M059J (cell line): ENCODE measurements at regions not wholly inside any gene's neighbourhood (a gene's known extent, or its start where the extent isn't known, plus 50 kb on each side); places are given as distances from the start of the nearest gene placed in this dataset.
A peak's percentile ranks its signal among the peaks of the same experiment; 100 is the strongest.
"Not testable (repeated sequence)": the region's sequence is repeated elsewhere in the genome, so short reads cannot be mapped to it uniquely, and the experiment has no call there.

Experiments
- DNase-seq: peaks from one replicate; pipeline ENCODE4 v3.0.0-alpha.2; 2012; ENCODE audit warnings: low read depth

GRCh38 chrX:141520750-141521149 lies 63.8 kb downstream of the SPANXA1 start:
- not testable (repeated sequence) for DNase-seq

- DNase-seq: not testable (repeated sequence)
Measured at GRCh38 chrX:141475788-141476187, 108.8 kb downstream of the SPANXA1 start.

GRCh38 chrX:141469469-141469868 lies 115.1 kb downstream of the SPANXA1 start:
- DNase-seq: peak; percentile 48

- DNase-seq: peak; percentile 69
Measured at GRCh38 chrX:141468940-141469339, 115.6 kb downstream of the SPANXA1 start.

GRCh38 chrX:141467442-141467841 lies 117.1 kb downstream of the SPANXA1 start:
- DNase-seq: peak; percentile 37

- no peak for DNase-seq
Measured at GRCh38 chrX:141455103-141455502, 129.4 kb downstream of the SPANXA1 start.

GRCh38 chrX:141443922-141444321 lies 140.6 kb downstream of the SPANXA1 start:
- DNase-seq: no peak

GRCh38 chrX:141439651-141440050 lies 144.9 kb downstream of the SPANXA1 start:
- DNase-seq: peak; percentile 15

- no peak for DNase-seq
Measured at GRCh38 chrX:141415889-141416288, 168.6 kb downstream of the SPANXA1 start.

GRCh38 chrX:141405853-141406492 lies 163.7 kb upstream of the SPANXC start:
- peak; percentile 88 for DNase-seq

GRCh38 chrX:141405486-141405852 lies 163.2 kb upstream of the SPANXC start:
- peak; percentile 88 for DNase-seq

- no peak for DNase-seq
Measured at GRCh38 chrX:141402897-141403610, 160.7 kb upstream of the SPANXC start.

- DNase-seq: no peak
Measured at GRCh38 chrX:141396536-141396935, 154.2 kb upstream of the SPANXC start.

GRCh38 chrX:141375011-141375760 lies 132.9 kb upstream of the SPANXC start:
- DNase-seq: peak; percentile 8

GRCh38 chrX:141341743-141342142 lies 99.4 kb upstream of the SPANXC start:
- peak; percentile 2 for DNase-seq

GRCh38 chrX:141341341-141341740 lies 99.0 kb upstream of the SPANXC start:
- peak; percentile 87 for DNase-seq

- DNase-seq: peak; percentile 67
Measured at GRCh38 chrX:141320801-141321200, 78.5 kb upstream of the SPANXC start.

- DNase-seq: no peak
Measured at GRCh38 chrX:141314441-141314840, 72.1 kb upstream of the SPANXC start.

- peak; percentile 26 for DNase-seq
Measured at GRCh38 chrX:141301017-141301416, 58.7 kb upstream of the SPANXC start.
